ENCODE measurements at regions not wholly inside any gene's neighbourhood (a gene's known extent, or its start where the extent isn't known, plus 50 kb on each side); places are given as distances from the start of the nearest gene placed in this dataset.

- DNase-seq (ENCODE audit: low read depth), result no peak
Observed at GRCh38 chr20:24815931-24816330, 133.1 kb upstream of the CST7 start.

DNA sequence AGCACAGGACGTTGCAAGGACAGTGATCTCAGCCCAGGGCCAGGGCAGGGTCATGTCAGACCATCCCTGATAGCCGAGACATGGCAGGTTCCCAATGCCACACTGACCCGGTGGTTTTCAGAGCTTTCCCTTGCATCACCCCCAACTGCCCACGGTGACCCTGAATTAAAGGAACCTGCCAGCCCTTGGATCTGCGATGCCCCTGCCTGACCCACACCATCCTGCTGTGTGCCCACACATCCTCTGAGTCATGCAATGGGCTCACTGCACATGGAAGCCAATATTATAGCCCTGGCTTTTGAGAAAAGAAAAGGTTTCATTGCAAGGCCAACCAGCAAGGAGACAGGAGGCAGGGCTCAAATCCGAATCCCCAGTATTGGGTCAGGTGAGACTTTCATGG lies 132.6 kb upstream of the CST7 start:
- DNase-seq (ENCODE audit: low read depth), result no peak

- DNase-seq (ENCODE audit: low read depth), result no peak
Observed at GRCh38 chr20:24816907-24817306, 132.2 kb upstream of the CST7 start.

DNA sequence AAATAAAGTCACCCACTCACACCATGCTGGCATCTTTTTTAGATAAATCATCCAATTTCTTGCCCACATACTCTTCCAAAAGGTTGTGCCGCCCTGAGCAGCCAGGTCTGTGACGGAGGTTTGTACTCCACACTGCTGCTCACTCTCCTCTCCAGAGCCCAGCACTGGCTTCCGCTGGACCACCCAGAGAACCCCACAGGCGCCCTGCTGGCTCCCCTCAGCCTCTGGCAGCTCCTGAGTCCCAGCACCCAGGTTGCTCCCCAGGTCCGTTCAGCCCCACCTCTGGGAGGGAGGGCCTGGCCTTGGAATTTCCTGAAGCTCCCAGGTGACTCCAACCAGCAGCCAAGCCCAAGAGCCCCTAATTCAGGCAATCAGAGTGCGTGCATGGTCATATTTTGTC lies 131.7 kb upstream of the CST7 start:
- DNase-seq (ENCODE audit: low read depth), result no peak

GRCh38 chr20:24818056-24818455 lies 131.0 kb upstream of the CST7 start:
- DNase-seq (ENCODE audit: low read depth), result no peak

- no peak for DNase-seq (ENCODE audit: low read depth)
Observed at GRCh38 chr20:24819331-24819965, 129.6 kb upstream of the CST7 start.

- DNase-seq (ENCODE audit: low read depth), result no peak
Observed at GRCh38 chr20:24820345-24820744, 128.7 kb upstream of the CST7 start.

DNA sequence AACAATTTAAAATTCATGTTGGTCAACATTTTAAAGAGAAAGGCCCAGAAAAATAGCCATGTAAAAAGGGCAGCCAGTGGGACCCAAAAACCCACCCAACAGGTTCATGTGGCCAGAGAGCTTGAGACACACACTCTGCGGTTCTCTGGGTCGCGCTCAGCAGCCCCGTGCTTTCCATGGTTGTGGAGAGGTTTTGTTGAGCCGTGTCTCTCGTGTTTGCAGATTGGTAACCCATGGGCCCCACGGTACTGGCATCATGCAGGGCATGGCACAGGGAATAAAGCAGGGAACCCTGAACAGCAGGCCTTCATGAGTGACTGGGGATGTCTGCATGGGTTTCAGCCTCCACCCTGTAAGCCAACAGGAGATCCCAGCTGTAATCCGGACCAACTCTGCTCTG lies 127.7 kb upstream of the CST7 start:
- no peak for DNase-seq (ENCODE audit: low read depth)

- DNase-seq (ENCODE audit: low read depth), result no peak
Observed at GRCh38 chr20:24823176-24823784, 125.8 kb upstream of the CST7 start.

DNA sequence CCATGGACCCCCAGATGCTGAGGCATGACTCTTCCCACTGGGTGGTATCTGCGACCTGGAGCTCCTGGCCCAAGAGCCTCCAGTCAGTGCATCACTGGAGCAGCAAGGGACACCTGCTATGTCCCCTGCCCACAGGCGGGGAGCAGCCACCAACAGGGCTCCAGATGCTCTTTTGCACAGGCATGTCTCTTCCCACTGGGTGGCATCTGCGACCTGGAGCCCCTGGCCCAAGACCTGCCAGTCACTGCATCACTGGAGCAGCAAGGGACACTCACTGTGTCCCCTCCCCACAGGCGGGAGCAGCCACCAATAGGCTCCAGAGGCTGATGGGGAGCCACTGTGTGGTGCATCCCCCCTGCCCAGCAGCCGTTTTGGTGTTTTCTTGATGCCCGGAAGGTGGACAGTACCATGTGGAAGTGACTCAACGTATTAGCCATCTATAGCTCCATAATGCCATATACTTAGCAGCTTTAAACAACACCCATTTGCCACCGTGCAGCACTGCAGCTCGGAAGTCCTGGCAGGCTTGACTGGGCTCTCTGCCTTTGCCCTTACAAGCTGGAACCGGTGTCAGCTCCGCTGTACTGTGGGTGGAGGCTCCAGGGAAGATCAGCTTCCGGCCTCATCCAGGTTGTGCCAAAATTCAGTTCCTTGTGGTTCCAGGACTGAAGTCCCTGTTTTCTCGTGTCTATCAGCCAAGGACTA lies 124.9 kb upstream of the CST7 start:
- no peak for DNase-seq (ENCODE audit: low read depth)

- no peak for DNase-seq (ENCODE audit: low read depth)
Observed at GRCh38 chr20:24825591-24825990, 123.5 kb upstream of the CST7 start.

DNA sequence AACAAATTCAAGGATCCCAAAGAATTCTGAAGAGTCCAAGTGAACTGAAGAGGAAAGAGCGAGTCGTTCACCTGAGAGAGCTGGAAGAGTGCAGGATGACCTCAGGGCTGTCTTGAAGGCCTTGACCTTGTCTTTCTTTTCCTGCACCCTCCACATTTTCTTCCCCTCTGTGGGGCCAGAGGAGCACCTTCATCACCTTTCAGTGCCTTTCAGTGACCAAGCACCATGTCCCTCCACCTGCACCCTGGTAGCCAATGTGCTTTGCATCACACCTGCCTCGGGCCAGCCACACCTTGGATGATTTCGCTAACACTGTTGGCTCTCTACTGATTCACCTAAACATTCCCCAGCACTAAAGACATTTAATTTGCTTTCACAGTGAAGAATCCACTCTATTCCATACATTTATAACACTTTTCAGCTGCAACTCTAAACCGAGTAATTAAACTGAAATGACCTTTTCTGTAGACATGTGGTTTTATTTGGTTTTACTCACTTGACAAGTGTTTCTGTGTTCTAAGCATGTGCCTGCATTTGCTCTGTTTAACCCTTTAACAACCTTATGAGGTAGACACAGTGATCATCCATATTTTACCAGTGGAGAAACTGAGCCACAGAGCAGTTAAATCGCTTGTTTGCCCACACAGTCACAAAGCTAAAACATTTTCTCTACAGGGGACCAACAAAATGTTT lies 121.3 kb upstream of the CST7 start:
- no peak for DNase-seq (ENCODE audit: low read depth)

DNA sequence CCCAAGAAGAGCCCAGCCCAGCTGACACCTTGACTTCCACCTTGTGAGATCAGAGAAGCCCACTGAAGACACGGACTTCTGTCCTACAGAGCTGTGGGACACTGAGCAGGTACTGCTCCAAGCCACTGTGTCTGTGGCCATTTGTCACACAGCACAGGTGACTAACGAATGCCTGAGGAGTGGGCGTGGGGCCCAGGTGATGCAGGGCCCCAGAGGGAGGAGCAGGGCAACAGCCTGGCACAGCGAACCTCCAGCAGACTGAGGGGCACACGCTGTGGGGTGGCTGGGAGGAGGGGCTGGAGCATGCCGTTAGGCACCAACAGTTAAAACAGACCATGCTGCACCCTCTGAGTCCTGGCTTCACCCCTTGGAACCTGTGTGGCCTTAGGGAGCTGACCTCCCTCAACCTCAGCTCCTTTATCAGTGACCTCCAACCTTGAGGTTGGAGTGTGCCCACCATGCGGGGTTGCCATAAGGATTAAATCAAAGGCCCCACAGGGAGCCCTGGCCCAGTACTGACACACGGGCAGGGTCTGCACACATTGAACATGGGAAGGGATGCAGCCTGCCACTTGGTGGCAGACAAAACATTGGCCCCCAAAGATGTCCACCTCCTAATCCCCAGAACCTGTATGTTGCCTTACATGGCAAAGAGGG lies 119.9 kb upstream of the CST7 start:
- no peak for DNase-seq (ENCODE audit: low read depth)

DNA sequence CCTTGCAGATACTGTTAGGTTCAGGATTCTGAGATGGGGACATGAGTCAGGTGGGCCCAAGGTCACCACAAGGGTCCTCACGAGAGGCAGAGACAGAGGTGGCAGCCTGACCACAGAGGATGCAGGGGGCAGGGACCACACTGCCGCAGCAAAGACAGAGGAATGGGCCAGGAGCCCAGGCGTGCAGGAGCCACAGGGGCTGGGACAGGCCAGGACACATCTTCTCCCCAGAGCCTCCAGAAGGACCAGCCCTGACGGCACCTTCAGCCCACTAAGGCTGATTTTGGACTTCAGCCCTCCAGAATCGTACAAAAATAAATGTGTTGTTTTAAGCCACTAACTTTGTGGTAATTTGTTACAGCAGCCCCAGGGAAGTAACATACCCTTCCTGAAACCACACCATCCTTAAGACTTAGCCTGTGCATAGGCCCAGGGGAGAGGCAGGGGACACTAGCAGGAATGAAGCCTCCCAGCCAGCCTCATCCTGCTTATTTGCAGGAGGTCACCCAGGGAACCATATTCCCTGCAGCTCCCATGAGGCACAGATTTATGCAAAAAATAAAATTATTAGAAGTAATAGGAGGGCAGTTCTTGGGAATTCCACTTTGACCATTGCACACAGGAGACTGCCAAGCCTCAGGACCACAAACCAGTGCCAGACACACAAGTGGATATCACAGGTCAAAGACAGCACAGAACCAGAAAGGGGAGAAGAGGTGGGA lies 119.3 kb upstream of the CST7 start:
- no peak for DNase-seq (ENCODE audit: low read depth)

GRCh38 chr20:24830649-24831048 lies 118.4 kb upstream of the CST7 start:
- no peak for DNase-seq (ENCODE audit: low read depth)

- no peak for DNase-seq (ENCODE audit: low read depth)
Observed at GRCh38 chr20:24831232-24831631, 117.8 kb upstream of the CST7 start.

GRCh38 chr20:24832518-24832917 lies 116.6 kb upstream of the CST7 start:
- DNase-seq (ENCODE audit: low read depth), result no peak

DNA sequence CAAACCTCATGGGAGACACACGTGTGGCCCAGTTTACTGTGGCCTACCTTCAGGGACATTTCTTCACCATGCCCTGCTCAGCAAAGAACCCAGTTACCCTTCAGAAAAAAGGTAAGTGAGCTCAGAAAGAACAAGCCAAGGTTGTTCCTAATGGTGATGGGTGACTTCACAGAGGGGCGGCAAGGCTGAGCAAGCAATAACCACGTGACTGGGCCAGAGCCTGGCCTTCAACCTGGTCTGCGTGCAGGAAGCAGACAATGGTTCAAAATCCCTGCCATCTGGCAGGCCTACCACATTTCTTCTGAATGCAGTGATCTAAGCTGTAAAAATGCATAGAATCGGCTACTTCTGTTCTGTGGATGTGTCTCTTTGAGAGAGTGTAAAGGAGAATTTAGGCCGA lies 115.5 kb upstream of the CST7 start:
- no peak for DNase-seq (ENCODE audit: low read depth)

GRCh38 chr20:24834310-24834709 lies 114.8 kb upstream of the CST7 start:
- DNase-seq (ENCODE audit: low read depth), result no peak

DNA sequence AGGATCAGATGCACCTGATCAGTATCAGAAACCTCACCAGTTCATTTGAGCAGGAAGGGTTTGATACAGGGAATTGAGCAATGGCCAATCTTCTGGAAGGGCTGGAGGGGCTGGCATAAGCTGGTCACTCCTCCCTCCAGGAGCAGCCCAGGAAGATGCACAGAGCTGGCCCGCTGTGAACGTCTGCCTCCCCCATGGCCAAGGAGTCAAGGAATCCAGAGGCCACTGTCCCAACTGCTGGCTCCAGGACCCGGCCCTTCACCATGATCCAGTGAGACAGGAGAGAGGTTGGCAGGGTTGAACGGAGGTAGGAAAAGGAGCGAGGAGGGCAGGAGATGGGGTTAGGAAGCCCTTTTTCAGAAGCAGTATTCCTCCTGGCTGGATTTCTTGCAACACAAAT lies 113.9 kb upstream of the CST7 start:
- no peak for DNase-seq (ENCODE audit: low read depth)

DNA sequence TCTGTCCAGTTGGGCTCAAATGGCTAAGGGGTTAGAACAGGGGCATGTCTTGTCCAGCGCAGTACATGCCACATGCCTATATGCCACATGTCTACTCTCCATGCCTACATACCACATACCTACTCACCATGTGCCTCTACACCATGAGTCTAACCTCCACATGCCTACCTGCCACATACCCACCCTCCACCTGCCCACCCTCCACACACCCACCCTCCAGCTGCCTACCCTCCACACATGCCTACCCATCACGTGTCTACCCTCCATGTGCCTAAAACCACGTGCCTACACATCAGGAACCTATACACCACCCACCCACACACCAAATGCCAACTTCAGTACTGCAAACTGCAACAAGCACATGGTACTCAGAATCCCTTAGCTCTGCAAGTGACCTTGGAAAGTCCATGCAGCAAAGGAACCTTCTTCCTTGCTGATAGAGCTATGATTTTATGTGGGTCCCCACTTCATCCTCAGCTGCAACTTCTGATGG lies 113.0 kb upstream of the CST7 start:
- no peak for DNase-seq (ENCODE audit: low read depth)

All from non-pigmented ciliary epithelial cell (primary cell).